ENCODE measurements at regions not wholly inside any gene's neighbourhood (a gene's known extent, or its start where the extent isn't known, plus 50 kb on each side); places are given as distances from the start of the nearest gene placed in this dataset.

DNA sequence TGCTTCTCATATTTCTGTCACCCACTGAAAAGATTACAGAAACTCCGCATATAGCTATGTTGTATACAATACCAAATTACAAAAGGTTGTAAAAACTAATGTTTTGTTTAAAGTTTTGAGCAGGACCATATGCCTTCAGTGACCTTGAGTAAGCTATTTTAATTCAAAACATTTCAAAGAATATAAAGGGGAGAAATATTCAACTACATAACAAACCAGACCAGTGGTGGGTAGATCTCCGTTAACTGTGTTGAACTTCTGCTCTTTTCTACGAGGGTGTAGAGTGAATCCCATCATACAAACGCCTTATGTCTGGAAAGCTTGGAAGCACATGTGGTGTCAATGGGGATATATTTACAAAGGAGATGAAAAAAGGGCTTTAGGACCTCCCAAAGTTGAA lies 68.4 kb upstream of the NR2F2 start:
- no peak for DNase-seq
- no peak for TF ChIP-seq POLR2A (IDR thresholded peaks at IDR 0.05)
- TF ChIP-seq, protein P1, sequence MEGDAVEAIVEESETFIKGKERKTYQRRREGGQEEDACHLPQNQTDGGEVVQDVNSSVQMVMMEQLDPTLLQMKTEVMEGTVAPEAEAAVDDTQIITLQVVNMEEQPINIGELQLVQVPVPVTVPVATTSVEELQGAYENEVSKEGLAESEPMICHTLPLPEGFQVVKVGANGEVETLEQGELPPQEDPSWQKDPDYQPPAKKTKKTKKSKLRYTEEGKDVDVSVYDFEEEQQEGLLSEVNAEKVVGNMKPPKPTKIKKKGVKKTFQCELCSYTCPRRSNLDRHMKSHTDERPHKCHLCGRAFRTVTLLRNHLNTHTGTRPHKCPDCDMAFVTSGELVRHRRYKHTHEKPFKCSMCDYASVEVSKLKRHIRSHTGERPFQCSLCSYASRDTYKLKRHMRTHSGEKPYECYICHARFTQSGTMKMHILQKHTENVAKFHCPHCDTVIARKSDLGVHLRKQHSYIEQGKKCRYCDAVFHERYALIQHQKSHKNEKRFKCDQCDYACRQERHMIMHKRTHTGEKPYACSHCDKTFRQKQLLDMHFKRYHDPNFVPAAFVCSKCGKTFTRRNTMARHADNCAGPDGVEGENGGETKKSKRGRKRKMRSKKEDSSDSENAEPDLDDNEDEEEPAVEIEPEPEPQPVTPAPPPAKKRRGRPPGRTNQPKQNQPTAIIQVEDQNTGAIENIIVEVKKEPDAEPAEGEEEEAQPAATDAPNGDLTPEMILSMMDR (IDR thresholded peaks at IDR 0.05): no peak
- peaks cover 0 to 6% of the 10 kb centered on the region in 2 donors for H3K4me1 ChIP-seq (replicated peaks in 1 of 2)
- no peak overlapping the region for H3K27ac ChIP-seq
- H3K4me3 ChIP-seq: no peak overlapping the region
- intact Hi-C loops (cut with DNase I): no loop called here
- H3K27me3 ChIP-seq: no peaks in the 10 kb centered on the region
- H3K36me3 ChIP-seq (replicated peaks in 1 of 2): no peaks in the 10 kb centered on the region
- WGBS, 4 donors: 65 to 71% (median 69%) methylated on average over 4 of the region's 4 CpGs
- H3K9me3 ChIP-seq (replicated peaks in 1 of 3): no peaks in the 10 kb centered on the region

DNA sequence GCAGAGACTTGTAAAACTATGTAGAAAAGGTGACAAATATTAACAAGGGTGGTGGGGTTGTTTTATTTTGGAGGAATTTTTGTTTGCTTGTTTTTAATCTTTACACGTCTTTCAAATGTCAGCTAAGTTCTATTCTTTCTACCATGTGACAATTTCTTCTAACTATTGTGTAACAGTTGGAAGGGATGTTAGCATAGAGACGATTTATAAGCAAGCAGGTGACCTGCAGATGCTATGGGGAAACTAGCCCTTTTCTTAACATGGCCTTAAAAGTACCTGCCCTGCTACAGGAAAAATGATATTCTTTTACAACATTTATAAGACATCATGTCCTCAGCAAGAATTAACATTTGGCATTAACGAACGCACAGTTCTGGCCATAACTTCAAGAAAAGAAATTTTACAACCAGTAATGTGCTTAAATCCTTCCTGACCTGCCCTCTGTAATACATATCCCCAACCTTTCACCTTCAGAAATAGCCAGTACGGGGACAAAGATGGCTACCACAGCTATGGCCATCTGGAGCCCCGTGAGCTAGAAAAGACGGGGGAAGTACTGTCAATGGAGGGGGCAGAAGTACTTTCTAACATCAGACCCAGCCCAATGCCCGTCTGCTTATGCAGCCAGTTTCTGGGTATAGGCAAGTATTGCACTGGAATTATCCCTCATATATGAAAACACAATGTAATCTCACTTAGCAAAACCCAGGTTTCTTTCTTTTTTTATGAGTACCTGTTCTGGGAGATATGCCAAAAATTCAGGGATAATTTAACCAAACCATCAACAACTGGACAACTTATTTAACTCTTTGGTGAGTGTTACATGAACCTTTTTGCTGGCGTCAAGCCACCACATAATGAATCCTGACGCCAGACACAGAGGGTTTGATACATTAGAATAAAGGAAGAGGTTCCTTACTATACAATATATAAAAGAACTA lies 67.7 kb upstream of the NR2F2 start:
- TF ChIP-seq, protein P1 (IDR thresholded peaks at IDR 0.05): no peak
- TF ChIP-seq POLR2A (IDR thresholded peaks at IDR 0.05): no peak
- Histone ChIP-seq H3K27me3 (no peaks in the 10 kb centered on the region), H3K4me1 (replicated peaks in 1 of 2) (peaks cover 0 to 6% of the 10 kb centered on the region in 2 donors), H3K36me3 (replicated peaks in 1 of 2) (no peaks in the 10 kb centered on the region), H3K9me3 (replicated peaks in 1 of 3) (no peaks in the 10 kb centered on the region), H3K4me3 (no peak overlapping the region), H3K27ac (no peak overlapping the region)
- DNase-seq: no peak
- WGBS, 4 donors: 83 to 89% (median 83%) methylated on average over 10 of the region's 10 CpGs
- intact Hi-C loops (cut with DNase I): no loop called here

DNA sequence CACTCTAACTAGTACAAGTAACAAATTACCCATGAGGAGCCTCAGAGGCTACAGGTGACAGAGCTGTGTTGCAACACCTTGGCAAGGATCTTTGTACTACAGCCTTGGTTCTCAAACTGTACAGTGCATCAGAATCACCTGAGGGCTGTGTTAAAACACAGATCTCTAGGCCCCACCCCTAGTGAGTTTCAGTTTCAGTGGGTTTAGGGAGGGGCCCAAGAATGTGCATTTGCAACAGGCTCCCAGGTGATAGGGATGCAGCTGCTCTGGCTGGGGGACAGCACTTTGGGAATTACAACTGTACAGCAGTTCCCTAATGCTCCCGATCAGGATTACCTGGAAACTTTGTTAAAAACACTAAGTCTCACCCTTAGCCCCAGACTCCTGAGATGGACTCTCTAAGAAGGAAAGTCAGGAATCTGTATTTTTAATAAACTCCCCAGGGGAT lies 66.1 kb upstream of the NR2F2 start:
- Histone ChIP-seq H3K27me3 (no peaks in the 10 kb centered on the region), H3K4me1 (replicated peaks in 1 of 2) (peaks cover 0 to 6% of the 10 kb centered on the region in 2 donors), H3K9me3 (replicated peaks in 1 of 3) (no peaks in the 10 kb centered on the region), H3K4me3 (no peak overlapping the region), H3K27ac (no peak overlapping the region), H3K36me3 (replicated peaks in 1 of 2) (no peaks in the 10 kb centered on the region)
- no peak for DNase-seq
- 87 to 100% (median 90%) methylated on average over 1 of the region's 1 CpG for WGBS, 4 donors
- TF ChIP-seq, protein P1 (IDR thresholded peaks at IDR 0.05): no peak
- TF ChIP-seq POLR2A (IDR thresholded peaks at IDR 0.05): no peak
- intact Hi-C loops (cut with DNase I): no loop called here

DNA sequence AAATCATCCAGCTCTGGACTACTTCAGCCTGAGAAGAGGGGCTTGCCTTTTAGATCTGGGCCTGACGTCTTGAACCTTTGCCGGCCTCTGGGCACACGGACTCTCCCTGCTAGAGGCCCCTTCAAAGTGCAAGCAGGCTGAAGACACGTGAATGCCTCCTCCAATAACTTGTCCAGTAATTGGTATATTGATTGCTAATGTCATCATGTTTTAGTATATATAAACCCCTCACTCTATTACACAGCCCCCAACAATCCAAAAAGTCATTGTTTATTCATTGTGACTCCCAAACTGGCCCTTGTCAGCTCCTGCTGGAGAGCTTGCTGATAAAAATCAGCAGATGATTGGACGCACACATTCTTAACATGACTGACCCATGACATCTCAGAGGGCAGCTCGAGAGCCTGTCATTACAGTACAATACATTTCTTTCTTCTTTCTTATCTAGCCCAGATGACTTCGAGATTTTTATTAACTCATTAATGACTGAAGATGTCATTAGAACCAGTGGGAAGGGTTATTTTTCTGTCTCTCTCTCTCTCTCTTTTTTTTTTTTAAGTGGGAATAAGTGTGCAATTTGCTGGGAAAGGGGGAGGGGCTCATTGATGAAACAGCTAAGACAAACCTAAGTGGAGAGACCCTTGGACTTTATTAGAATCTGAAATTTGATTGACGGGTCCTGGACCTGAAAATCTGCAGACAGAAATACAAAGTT lies 65.5 kb upstream of the NR2F2 start:
- no peaks in the 10 kb centered on the region for H3K9me3 ChIP-seq (replicated peaks in 1 of 3)
- intact Hi-C loops (cut with DNase I): no loop called here

More for the DNA sequence above, 65.5 kb upstream of the NR2F2 start:
- no peaks in the 10 kb centered on the region for H3K27me3 ChIP-seq
- no peaks in the 10 kb centered on the region for H3K36me3 ChIP-seq (replicated peaks in 1 of 2)
- no peak for TF ChIP-seq POLR2A (IDR thresholded peaks at IDR 0.05)
- TF ChIP-seq, protein P1 (IDR thresholded peaks at IDR 0.05): no peak
- no peak overlapping the region for H3K27ac ChIP-seq
- H3K4me1 ChIP-seq (replicated peaks in 1 of 2): peaks cover 0 to 6% of the 10 kb centered on the region in 2 donors
- 57 to 69% (median 64%) methylated on average over 8 of the region's 8 CpGs for WGBS, 4 donors
- H3K4me3 ChIP-seq: no peak overlapping the region
- no peak for DNase-seq
